ENCODE measurements at regions not wholly inside any gene's neighbourhood (a gene's known extent, or its start where the extent isn't known, plus 50 kb on each side); places are given as distances from the start of the nearest gene placed in this dataset.
"Not testable (repeated sequence)": the region's sequence is repeated elsewhere in the genome, so short reads cannot be mapped to it uniquely, and the experiment has no call there.

DNA sequence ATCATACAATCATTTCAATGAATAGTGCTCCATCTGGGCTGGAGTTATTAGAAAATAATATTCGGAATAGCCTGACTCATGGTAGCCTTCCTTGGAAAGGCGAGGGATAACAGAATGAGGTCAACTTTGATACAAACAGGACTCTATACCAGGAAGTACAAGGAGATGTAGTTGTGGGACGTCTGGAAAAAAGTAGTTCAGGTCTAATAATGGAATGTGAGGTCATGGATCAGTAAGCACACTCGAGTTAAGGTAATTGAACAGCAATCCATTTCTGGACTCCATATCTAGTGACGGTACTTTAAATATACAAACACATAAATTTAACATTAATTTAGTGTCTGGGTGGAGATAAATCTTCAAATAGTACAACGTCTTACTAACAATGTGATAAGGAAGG lies 1204.0 kb upstream of the ADGRB3 start:
- H3K4me1 ChIP-seq (ENCODE audit: insufficient read depth, low read length), result no peaks in the 10 kb centered on the region
- POLR2A ChIA-PET (ENCODE audit: unreplicated experiment), result no interaction called here

DNA sequence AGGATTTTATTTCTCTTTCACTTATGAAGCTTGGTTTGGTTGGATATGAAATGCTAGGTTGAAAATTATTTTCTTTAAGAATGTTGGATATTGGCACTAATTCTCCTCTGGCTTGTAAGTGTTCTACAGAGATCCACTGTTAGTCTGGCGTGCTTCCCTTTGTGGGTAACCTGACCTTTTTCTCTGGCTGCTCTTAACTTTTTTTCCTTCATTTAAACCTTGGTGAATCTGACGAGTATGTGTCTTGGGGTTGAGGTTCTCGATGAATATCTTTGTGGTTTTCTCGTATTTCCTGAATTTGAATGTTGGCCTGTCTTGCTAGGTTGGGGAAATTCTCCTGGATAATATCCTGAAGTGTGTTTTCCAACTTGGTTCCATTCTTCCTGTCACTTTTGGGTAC lies 1208.4 kb upstream of the ADGRB3 start:
- intact Hi-C loops (cut with micrococcal nuclease); H3K79me2 ChIP-seq (ENCODE audit: low read length); H3K36me3 ChIP-seq (ENCODE audit: low read depth, low read length); H3K9me2 ChIP-seq (replicated peaks; ENCODE audit: low read length); DNase-seq; H3K4me3 ChIP-seq (ENCODE audit: low read length); H3K27me3 ChIP-seq (ENCODE audit: low read length); H3F3A ChIP-seq (ENCODE audit: low read length, unreplicated experiment); H4K20me1 ChIP-seq (ENCODE audit: low read length); POLR2A ChIA-PET (ENCODE audit: unreplicated experiment); H3K4me2 ChIP-seq (ENCODE audit: low read length); H3K4me1 ChIP-seq (ENCODE audit: insufficient read depth, low read length); H3K9me3 ChIP-seq (ENCODE audit: low read length); BruUV-seq (replicated peaks); H3K9ac ChIP-seq (ENCODE audit: low read length); CTCF ChIA-PET; H2AFZ ChIP-seq (ENCODE audit: low read length); ATAC-seq; H3K27ac ChIP-seq (ENCODE audit: low read length): not testable (repeated sequence)

More for the DNA sequence above, 1204.0 kb upstream of the ADGRB3 start:
- no peaks in the 10 kb centered on the region for H3K36me3 ChIP-seq (ENCODE audit: low read depth, low read length)
- CTCF ChIA-PET, result no interaction called here
- no peaks in the 10 kb centered on the region for H3K9me2 ChIP-seq (replicated peaks; ENCODE audit: low read length)
- intact Hi-C loops (cut with micrococcal nuclease), result no loop called here
- no peaks in the 10 kb centered on the region for H3F3A ChIP-seq (ENCODE audit: low read length, unreplicated experiment)
- no peaks in the 10 kb centered on the region for H3K9me3 ChIP-seq (ENCODE audit: low read length)
- no peaks in the 10 kb centered on the region for H3K79me2 ChIP-seq (ENCODE audit: low read length)
- ATAC-seq (no peak), DNase-seq (no peak)
- H3K27me3 ChIP-seq (ENCODE audit: low read length), result no peaks in the 10 kb centered on the region
- no peaks in the 10 kb centered on the region for H4K20me1 ChIP-seq (ENCODE audit: low read length)
- no peak overlapping the region for H3K4me2 ChIP-seq (ENCODE audit: low read length)
- H3K9ac ChIP-seq (ENCODE audit: low read length), result no peak overlapping the region
- no peak overlapping the region for H3K27ac ChIP-seq (ENCODE audit: low read length)
- no peak overlapping the region for H2AFZ ChIP-seq (ENCODE audit: low read length)
- TF ChIP-seq, protein P1, sequence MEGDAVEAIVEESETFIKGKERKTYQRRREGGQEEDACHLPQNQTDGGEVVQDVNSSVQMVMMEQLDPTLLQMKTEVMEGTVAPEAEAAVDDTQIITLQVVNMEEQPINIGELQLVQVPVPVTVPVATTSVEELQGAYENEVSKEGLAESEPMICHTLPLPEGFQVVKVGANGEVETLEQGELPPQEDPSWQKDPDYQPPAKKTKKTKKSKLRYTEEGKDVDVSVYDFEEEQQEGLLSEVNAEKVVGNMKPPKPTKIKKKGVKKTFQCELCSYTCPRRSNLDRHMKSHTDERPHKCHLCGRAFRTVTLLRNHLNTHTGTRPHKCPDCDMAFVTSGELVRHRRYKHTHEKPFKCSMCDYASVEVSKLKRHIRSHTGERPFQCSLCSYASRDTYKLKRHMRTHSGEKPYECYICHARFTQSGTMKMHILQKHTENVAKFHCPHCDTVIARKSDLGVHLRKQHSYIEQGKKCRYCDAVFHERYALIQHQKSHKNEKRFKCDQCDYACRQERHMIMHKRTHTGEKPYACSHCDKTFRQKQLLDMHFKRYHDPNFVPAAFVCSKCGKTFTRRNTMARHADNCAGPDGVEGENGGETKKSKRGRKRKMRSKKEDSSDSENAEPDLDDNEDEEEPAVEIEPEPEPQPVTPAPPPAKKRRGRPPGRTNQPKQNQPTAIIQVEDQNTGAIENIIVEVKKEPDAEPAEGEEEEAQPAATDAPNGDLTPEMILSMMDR (conservative IDR thresholded peaks at IDR 0.05; ENCODE audit: low read depth, low read length), result no peak
- TF ChIP-seq EZH2phosphoT487 (IDR thresholded peaks at IDR 0.05; ENCODE audit: borderline replicate concordance, low read length), result no peak
- TF ChIP-seq EZH2 (IDR thresholded peaks at IDR 0.05; ENCODE audit: low read length, unreplicated experiment), result no peak
- BruUV-seq (replicated peaks), result no TSS peak
- no peak overlapping the region for H3K4me3 ChIP-seq (ENCODE audit: low read length)

DNA sequence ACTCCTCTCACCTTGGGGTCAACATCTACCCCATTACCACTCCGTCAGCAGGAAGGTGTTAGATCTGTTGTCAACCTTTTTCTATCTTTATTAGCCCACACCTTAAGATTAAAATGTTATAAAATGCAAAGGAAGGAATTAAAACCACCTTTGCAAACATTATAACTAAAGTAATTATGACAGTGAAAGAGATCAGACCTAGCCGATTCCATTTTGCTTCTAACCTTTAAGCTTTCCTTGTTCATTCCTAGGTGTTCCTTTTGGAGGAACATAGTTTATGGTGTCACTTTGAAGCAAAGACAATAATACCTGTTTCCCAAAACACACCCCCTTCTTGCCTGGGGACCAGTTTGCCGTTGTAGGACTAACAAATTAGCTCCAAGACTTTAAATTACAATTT lies 1223.0 kb upstream of the ADGRB3 start:
- H3K4me3 ChIP-seq (ENCODE audit: low read length), result no peak overlapping the region
- no peak overlapping the region for H3K4me2 ChIP-seq (ENCODE audit: low read length)
- ATAC-seq, result no peak
- TF ChIP-seq EZH2 (IDR thresholded peaks at IDR 0.05; ENCODE audit: low read length, unreplicated experiment) (no peak), EZH2phosphoT487 (IDR thresholded peaks at IDR 0.05; ENCODE audit: borderline replicate concordance, low read length) (no peak)
- TF ChIP-seq, protein P1 (conservative IDR thresholded peaks at IDR 0.05; ENCODE audit: low read depth, low read length), result no peak
- H3K79me2 ChIP-seq (ENCODE audit: low read length), result no peaks in the 10 kb centered on the region
- CTCF ChIA-PET, result no interaction called here
- intact Hi-C loops (cut with micrococcal nuclease), result no loop called here
- no peak overlapping the region for H3K9ac ChIP-seq (ENCODE audit: low read length)
- no peak for DNase-seq
- no peaks in the 10 kb centered on the region for H3K27me3 ChIP-seq (ENCODE audit: low read length)
- H2AFZ ChIP-seq (ENCODE audit: low read length), result no peak overlapping the region
- no peaks in the 10 kb centered on the region for H3F3A ChIP-seq (ENCODE audit: low read length, unreplicated experiment)
- POLR2A ChIA-PET (ENCODE audit: unreplicated experiment), result no interaction called here
- H3K9me2 ChIP-seq (replicated peaks; ENCODE audit: low read length), result no peaks in the 10 kb centered on the region
- H3K36me3 ChIP-seq (ENCODE audit: low read depth, low read length), result no peaks in the 10 kb centered on the region
- H3K9me3 ChIP-seq (ENCODE audit: low read length), result no peaks in the 10 kb centered on the region
- peaks cover 10% of the 10 kb centered on the region for H3K4me1 ChIP-seq (ENCODE audit: insufficient read depth, low read length)
- H4K20me1 ChIP-seq (ENCODE audit: low read length), result no peaks in the 10 kb centered on the region
- BruUV-seq (replicated peaks), result no TSS peak
- H3K27ac ChIP-seq (ENCODE audit: low read length), result no peak overlapping the region
